ENCODE measurements at regions not wholly inside any gene's neighbourhood (a gene's known extent, or its start where the extent isn't known, plus 50 kb on each side); places are given as distances from the start of the nearest gene placed in this dataset.
A peak's percentile ranks its signal among the peaks of the same experiment; 100 is the strongest.

DNA sequence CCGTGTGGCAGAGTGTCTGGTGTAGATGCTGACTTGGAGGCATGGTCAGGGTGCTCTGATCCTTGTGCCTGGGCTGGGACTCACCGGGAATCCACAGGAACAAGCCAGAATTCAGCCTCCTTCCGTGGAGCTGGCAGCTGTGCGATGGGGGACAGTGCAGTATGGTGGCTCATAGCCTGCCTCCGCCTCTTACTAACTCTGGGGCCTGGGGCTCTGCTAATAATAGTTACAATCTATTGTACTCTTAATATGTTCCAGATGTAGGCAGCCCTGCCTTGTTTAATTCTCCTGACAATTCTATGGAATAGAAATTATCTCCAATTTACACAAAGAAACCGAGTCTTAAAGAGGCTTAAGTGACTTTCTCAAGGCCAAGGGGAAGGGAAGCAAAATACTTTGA, 77.6 kb downstream of the PCDH1 start:
- no peak for DNase-seq

DNA sequence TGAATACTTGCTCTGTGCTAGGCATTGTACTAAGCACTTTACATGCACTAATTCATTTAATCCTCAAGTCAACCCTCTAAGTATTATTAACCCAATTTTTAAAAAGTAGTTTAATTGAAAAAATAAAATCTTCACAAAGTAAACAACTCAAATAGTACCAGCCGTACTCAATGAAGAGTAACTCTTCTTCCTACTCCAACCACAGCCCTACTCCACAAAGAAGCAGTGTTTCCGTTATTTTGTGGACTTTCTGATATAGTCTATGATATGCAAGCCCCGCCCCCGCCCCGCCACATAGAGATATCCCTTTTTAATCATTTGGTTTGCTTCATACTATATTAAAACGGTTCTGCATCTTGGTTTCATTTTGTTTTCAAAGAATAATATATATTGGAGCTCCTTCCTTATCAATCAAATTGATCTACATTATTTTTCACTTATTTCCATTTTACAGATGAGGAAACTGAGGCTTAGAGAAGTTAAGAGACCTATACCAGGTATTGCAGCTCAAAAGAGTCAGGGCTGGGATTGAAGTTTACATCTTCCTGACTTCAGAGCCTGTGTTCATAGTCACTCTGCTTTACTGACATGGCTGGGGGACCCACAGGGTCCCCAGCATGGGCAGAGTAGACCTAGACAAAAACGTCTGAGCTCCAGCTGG, 78.6 kb downstream of the PCDH1 start:
- DNase-seq = no peak

DNA sequence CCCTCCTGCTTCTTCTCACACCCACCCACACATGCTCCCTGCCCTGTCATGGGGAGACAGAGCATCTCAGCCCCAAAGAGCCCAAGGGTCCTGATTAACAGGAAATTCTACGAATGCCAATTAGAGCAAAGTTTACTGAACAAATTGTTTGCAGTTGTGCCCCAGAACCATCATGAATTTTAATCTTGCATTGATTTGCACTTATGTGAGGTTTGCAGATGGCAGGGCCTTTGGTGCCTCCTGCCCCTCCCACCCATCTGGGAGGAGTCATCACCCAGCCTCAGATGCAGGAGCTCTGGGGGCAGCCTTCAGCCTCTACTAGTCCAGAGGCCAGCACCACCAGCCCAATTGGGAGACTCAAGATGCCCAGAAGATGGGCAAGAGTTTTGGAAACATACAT, 80.8 kb downstream of the PCDH1 start:
- no peak for DNase-seq

DNA sequence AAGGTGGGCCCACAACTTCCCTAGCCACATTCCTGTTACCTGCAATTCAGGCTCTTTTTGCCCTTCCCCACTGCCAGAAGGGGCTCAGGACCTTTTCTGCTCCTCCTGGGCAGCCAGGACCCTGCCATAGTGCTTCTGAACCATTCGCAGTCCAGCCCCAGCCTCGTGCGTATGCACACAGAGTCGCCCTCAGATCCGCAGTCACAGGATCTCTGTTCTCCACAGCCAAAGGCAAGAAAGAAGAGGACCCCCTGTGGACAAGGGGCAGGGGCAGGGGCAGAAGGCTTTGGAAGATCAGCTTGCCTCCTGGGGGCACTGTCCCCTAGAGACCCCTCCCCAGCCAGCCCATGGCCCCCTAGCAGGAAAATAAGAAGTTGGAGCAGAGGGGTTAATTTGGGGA, 82.8 kb downstream of the PCDH1 start:
- no peak for DNase-seq

DNA sequence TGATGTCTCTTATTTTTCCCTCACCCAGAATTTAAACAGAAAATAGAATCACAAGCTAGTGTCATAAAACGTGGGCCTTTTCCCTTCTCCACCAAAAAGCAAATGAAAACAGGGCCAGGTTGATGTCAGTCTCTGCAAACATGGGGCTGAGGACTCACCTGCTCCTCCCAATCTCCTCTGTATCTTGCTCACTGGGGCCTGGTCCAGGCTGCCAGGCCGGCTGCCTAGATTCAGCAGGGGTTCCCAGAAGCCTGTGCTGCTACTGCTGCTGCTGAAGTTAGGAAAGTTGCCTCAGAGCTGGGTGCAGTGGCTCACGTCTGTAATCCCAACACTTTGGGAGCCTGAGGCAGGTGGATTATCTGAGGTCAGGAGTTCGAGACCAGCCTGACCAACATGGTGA, 84.3 kb downstream of the PCDH1 start:
- no peak for DNase-seq

DNA sequence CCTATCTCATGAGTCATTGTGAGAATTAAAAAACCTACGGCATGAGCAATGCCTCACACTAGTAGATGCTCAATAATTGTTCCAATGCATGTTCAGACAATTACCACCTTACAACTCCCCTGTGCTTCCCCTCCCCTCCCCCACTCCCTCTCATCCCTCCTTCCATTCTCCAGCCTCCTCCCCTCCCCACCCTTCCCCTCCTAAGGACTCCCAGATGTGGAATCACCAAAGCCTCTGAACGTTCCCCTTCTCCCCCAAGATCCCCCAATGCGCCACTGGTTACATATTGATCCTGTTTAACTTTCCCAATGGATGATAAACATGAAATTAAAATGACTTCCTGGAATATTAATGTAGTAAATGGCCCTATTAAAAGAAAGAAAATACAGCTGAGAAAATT, 84.8 kb downstream of the PCDH1 start:
- no peak for DNase-seq

DNA sequence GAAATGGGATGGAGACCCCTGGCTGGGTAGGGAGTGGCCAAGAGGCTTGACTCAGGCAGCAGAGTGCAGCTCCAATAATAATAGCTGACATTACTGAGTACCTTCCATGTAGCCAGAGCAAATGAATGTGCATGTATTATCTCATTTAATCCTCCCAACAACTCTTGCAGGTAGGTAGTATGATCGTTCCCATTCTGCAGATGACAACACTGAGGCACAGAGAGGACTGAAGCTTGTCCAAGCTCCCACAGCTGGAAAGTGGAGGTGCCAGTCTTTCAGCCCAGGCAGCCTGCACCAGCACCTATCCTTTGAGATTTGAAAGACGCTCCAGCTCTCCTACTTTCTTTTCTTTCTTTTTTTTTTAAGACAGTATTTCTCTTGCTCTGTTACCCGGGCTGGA, 87.6 kb downstream of the PCDH1 start:
- no peak for DNase-seq

DNA sequence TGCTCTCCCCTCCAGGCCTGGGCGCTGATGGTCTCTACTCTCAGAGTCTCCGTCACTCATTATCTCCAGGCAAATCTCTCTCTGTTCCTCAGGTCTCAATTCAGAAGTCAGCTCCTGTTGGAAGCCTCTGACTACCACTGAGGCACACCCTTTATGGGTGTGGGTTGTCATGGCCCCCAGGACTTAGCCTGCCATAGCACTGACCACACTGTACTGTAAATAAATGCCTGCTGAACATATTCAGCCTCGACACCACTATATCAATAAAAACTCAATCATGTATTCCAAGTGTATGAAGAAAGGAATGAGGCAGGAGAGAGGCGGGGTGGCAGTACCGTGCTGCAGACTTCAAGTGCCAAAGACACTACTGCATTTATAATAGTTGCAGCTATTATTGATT, 88.9 kb downstream of the PCDH1 start:
- no peak for DNase-seq

DNA sequence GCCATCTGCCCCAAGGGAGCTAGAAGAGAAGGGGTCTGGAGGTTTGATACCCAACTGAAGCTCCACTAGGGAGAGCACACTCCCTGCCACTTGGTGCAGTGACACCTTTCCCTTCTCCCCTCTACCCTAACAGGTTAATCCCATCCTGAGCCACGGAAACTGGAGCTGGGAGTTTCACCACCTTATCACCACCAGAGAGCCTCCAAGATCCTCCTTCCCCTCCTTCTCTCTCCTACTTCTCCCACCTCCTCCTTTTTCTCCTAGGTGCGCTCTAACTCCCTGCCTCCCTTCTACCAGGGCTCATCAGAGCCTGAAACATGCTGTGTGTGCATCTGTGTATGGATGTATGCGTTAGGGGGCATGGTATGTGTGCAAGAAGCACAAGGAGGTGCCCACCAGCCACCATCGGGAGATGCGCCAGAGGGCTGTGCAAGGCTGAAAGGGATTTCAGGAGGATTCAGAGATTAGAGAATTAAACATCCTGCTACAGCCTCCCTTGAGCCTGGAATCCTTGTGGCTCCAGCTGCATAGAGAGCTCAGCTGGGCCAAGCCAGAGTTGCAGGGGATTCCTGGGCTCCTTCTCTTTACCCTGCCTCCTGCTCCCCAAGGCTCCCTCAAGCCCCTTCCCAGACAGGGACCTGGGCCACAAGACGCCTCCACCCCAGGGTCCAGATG, 89.8 kb downstream of the PCDH1 start:
- DNase-seq = no peak

DNA sequence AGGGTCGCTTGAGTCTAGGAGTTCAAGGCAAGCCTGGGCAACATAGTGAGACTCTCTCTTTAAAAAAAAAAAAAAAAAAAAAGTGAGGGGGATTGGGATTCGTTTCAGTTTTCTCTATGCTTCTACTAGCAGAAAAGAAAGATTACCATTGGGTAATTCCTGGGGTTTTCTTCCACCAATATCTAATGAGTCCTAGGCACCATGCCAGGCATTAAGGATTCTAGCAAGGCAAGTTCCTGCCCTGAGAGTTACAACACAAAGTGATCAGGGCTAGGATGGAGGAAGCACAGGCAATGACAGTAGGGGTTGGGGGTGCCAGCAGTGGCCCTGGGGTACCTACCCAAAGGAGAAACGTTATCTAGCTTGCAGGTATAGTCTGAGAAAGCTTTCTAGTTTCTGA, 90.8 kb downstream of the PCDH1 start:
- no peak for DNase-seq

DNA sequence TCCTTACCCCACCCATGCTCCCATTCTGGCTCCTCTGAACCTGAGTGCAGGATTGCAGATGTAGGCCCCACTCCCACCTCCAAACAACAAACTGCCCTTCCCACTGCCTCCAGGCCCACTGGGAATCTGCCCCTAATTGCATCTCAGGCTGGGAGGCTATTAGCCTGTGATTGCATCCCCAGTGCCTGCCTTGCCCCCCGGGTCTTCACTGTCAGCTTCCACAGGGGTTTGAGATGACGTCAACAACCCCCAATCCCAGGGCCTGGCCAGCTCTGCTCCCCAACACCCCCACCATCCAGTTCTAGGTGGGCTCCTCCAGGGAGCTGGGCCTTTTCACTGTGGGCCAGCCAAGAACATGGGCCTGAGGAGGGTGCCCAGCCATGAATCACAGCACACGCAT, 91.5 kb downstream of the PCDH1 start:
- DNase-seq = no peak

DNA sequence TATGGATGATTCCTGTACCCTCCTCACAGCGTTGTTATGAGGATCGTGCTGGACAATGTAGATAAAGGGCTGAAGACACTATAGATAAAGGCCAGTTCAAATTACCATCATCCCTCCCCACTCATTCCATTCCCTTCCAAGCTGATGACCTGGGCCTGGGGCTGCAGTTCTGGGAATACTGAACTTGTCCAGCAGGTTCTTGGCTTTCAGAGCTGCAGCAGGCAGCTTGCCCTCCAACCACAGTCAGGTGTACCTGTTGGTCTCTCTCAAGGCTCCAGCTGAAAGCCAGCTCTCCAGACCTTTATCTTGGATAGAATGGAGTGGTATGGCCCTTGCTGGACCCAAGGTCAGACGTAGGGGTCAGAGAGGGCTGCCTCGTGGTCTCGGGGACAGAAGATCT, 92.5 kb downstream of the PCDH1 start:
- no peak for DNase-seq

DNA sequence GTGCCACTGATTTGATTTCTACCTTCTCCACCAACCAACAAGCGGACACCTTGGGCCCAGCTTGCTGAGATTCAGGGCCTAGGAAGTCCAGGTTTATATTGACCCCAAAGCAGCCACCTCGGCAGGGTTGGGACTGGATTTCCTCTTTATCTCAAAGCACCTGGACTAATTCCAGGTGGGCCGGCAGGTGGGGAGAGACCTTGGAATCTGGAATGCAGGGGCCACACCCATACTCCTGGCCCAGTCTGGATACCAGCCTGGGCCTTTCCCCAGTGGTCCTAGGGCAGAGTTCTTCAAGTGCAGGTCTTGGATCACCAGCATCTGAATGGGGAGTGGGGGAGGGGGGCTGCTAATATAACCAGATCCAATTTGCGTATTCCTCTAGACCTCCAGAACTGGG, 93.1 kb downstream of the PCDH1 start:
- DNase-seq = no peak

DNA sequence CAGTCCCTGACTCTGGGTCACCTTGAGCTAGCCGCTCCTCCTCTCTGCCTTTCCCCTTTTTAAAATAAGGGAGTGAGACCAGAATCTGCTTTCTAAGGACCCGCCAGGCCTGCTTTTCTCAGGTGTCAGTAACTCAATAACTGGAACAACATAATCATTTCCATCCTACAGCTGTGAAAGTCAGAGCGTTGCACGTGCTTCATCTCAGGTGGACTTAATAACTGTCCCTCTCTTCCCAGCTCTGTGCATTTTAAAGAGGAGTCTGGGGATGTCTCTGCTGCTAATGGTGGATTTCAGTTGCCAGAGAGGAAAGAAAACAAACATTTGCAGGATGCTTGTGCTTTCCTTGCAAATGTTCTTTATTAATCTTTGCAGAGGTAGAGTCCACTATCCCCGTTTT, 93.7 kb downstream of the PCDH1 start:
- no peak for DNase-seq

DNA sequence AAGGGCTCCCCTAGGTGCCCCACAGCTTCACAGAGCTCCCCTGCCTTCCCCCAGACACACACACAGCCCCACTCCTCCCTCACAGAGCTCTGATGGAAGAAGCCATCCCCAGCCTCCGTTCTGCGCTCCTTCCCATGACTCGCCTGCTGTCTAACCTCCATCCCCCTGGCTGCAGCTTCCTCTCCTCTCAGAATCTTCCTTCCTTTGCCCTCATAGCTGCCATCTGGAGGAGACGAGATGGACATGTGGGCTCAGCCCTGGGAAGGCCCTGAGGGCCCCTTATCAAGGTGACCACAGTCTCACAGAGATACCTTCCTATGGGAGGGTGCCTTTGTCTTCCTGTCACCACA, 94.3 kb downstream of the PCDH1 start:
- DNase-seq = no peak

DNA sequence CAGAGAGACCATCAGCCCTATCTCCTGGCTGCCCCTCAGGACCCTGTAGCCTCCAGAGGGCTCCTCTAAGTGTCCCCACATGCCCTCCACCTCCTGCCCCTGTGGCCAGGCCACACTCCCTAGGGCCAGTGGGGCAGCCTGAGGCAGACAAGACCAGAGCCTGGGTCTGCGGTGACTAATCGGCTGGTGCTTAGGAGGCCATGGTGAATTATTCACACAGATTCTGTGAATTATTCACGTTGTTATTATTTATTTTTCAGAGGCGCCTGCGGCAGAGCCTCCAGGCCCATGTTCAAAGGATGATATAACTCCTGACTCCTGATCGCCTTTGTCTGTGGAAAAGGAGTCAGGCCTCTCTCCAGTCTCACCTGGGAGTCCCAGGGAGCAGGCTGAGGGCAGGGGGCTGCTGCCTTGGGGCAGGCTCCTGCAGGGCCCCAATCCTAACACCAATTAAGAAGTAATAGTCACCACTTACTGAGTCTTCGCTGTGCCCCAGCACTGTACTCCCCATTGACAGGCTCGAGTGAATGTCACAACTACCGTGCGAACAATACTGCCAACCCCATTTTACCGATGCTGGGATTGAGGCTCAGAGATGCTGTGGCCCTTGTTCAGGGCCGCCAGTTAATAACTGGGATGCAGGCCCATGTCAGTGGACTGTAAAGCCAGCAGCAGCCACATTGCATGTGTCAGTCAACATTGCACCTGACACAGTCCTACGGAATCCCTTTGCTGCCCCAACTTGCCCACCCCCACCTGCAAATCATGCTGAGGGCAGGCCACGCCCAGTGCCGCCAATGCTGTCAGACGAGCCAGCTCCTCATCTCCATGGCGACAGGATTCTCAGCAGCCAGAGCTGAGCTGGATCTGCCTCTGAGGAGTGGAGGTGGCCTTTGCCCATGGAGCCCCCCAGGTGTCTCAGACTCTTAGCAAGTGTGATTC, 94.9 kb downstream of the PCDH1 start:
- no peak for DNase-seq

DNA sequence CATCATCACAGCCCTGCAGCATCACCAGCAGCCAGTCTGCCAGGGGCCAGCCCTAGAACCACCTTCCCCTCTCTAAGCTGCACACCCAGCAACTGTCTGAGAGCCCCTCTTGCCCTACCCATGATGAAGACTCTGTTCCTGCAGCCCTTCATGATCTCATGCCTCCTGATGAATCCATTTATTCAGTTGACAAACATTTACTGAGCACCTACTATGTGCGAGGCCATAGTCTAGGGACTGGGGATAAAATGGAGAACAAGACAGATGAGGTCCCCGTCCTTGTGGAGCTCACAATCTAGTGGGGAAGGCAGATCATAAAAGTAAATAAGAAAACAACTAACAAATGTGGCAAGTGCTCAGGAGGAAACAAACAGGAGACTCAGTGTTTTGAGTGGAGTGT, 96.3 kb downstream of the PCDH1 start:
- DNase-seq = no peak

DNA sequence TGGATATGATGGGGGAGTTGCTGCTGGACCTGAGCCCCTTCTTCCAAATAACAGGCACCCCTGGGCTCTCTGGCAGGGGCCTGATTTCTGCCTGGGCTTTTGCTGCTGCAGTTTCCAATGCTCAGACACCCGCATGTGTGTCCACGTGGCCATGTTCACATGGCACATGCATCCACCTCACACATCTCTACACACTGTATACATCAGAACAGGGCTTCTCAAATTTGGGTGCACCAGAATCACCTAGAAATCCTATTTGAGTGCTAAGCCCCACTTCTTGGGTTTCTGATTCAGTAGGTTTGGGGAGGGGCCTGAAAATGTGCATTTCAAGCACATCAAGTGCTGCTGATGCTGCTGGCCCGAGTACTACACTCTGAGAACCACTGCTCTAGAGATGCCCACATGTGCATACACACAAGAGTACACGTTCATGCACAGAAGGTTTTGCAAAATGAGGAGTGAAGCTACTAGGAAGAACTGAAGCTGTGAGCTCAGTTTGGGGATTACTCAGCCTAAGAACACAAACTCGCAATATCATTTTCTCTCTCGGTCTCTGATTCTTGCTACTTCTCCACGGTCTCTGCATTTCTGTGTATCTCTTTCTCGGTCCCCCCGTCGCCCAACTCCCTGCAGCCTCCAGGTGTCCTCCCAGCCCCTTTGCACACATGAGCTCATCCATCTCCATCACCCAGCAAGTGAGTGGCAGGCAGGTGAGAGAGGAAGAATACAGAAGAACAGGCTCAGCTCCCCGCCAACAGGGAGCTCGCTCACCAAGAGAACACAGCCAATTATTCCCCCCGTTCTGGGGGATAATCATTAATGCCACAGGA, 97.0 kb downstream of the PCDH1 start:
- DNase-seq = no peak

DNA sequence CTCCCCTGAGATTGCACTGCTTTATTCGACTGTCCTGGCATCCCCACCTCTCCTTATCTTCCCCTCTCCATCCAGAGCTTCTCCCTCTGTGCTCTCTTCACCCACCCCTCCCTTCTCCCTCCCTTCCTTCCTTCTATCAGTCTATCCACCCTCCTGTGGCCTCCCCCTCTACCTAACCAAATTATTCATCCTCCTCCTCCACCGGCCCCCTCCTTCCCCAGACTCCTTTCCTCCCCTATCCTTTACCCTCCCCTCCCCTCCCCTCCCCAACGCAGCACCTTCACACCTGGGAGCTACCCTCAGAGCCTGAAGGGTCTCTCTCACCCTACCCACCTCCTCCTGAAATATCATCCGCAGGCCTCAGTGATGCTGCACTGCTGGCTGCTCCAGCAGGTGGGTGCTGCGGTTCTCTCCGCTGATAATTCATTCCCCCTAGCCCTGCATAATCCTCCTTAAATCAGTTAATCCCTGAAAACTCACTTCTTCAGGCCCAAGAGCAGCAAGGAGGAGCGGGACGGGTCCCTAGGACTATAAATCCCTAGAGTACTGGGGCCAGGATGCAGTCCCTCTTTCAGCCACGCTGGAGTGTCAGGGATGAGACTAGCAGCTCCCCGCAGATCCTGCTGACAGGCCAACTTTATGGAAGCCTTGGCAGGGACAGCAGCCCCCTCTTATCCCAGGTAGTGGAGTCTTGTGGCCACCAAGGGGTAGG, 97.8 kb downstream of the PCDH1 start:
- no peak for DNase-seq

DNA sequence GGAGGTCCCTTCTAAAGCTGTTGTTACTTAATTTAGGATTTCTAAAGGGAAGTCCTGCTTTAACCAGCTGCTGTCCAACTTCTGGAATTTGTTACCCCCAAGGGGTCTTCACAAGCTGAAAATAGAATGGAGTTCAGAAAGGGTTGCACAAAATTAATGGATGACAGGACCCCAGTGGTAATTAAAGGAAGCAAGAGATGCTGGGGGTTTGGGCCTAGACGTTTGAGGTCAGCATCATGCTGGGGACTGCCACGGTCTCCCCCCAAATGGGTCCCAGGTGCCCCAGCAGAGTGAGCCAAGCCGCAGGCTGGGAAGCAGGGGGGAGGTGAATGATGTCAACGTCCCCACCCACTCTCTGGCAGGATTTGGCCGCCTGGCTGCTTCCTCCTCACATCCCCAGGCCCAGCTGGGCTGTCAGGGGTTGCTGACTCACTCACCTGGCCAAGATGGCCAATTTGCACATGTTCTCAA, 97.5 kb upstream of the ARAP3 start:
- peak; percentile 2 for DNase-seq

DNA sequence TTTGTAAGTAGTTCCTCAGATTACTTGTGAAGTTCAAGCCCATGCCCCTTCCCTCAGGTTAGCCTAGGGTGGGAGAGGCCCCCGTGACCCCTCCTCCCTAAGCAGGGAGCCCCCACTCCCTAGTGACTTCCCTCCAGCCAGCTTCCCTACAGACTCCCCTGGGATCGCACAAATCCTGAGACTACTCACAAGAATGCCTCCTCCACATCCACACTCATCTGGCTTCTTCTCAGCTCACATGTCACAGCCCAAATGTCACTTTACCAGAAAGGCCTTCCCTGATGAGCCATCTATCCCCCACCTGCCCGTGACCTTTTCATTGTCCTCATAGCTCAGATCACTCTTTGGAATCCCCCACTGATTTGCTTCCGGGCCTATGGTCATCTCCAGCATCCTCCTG, 96.7 kb upstream of the ARAP3 start:
- no peak for DNase-seq

DNA sequence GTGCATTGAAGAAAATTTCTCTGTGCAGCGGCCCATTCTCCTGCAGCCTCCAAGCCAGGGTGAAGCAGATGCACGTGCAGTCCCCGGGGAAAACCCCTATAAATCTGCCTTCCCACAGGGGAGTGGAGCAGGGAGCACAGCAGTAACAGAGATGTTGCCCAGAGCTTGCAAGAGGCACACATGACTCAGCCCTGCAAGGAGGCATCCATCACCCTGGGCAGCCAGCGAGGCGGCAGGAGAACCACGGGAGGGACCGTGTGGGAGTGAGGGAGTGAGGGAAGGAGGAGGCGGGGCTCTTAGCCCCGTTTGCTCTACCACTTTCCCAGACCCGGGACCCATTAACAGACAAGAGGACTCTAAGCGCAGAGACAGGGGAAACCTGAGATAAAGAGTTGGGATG, 96.2 kb upstream of the ARAP3 start:
- peak; percentile 19 for DNase-seq

All from inflammatory macrophage treated with lipopolysaccharide for 4 hours (primary cell).